H1 (cell line): ENCODE measurements at regions not wholly inside any gene's neighbourhood (a gene's known extent, or its start where the extent isn't known, plus 50 kb on each side); places are given as distances from the start of the nearest gene placed in this dataset.

Source experiments
- CTCF ChIA-PET: fragments of 300-600 bp; sonication (Branson Sonifier 250); formaldehyde crosslinking; loops from one replicate; lab custom pipeline; 2021; ENCODE audit not compliant: partially characterized antibody; lab: Charles Lee
- POLR2A ChIA-PET: fragments of 300-600 bp; sonication (Branson Sonifier 250); formaldehyde crosslinking; loops from one replicate; lab custom pipeline; 2021; ENCODE audit warnings: inconsistent platforms; ENCODE audit not compliant: partially characterized antibody; lab: Charles Lee
- DNase-seq, 2 experiments: peaks; one replicate each; pipeline versions ENCODE4 v3.0.0 to v3.0.0-alpha.2; 2010 to 2022; ENCODE audit warnings: low spot score in 2 of 2, low read depth in 1 of 2, mixed read lengths in 1 of 2
- FAIRE-seq: peaks from 2 replicates; lab custom pipeline; 2011; peaks lifted over from hg19 to GRCh38; lab: Jason Lieb, UNC
- H2AFZ ChIP-seq: 2 replicates; pipeline ENCODE4 v1.8.1; 2012; ENCODE audit warnings: low read length, inconsistent platforms
- H2AK5ac ChIP-seq: 2 replicates; pipeline ENCODE4 v1.6.1; 2013; ENCODE audit warnings: low read depth, low read length
- H2BK120ac ChIP-seq: replicated peaks from 2 replicates; pipeline ENCODE3; 2013; ENCODE audit warnings: low read depth, low read length, inconsistent platforms
- H2BK12ac ChIP-seq: 2 replicates; pipeline ENCODE4 v1.6.1; 2013; ENCODE audit warnings: low read depth, low read length
- H2BK15ac ChIP-seq: 2 replicates; pipeline ENCODE4 v1.6.1; 2013; ENCODE audit warnings: low read length
- H2BK20ac ChIP-seq: 2 replicates; pipeline ENCODE4 v1.6.1; 2013; ENCODE audit warnings: low read length
- H2BK5ac ChIP-seq: 2 replicates; pipeline ENCODE4 v1.6.1; 2013; ENCODE audit warnings: low read depth, low read length
- H3K14ac ChIP-seq: 2 replicates; pipeline ENCODE4 v1.6.1; 2013; ENCODE audit warnings: inconsistent platforms; ENCODE audit not compliant: insufficient read length
- H3K18ac ChIP-seq: 2 replicates; pipeline ENCODE4 v1.6.1; 2013; ENCODE audit warnings: low read length; ENCODE audit errors: extremely low read depth
- H3K23ac ChIP-seq: 2 replicates; pipeline ENCODE4 v1.6.1; 2013; ENCODE audit warnings: inconsistent platforms; ENCODE audit not compliant: insufficient read length
- H3K23me2 ChIP-seq: 2 replicates; pipeline ENCODE4 v1.6.1; 2013; ENCODE audit warnings: low read depth, low read length
- H3K27ac ChIP-seq: 2 replicates; pipeline ENCODE4 v1.6.1; 2011; ENCODE audit warnings: low read depth, low read length, inconsistent platforms
- H3K27me3 ChIP-seq, 4 experiments: replicated peaks in 1 of 4; 1 replicate in 1 of 4; 2 replicates in 3 of 4; pipeline versions ENCODE4 v1.6.1 to v1.8.1; 2011 to 2013; ENCODE audit warnings: low read length in 3 of 4, mild to moderate bottlenecking in 3 of 4, inconsistent platforms in 2 of 4, mixed read lengths in 2 of 4, moderate library complexity in 1 of 4; ENCODE audit not compliant: control insufficient read depth in 3 of 4, insufficient read depth in 3 of 4; ENCODE audit errors: extremely low read depth in 1 of 4
- H3K36me3 ChIP-seq, 4 experiments: 2 replicates each; pipeline versions ENCODE4 v1.6.1 to v1.8.1; 2011 to 2013; ENCODE audit warnings: mild to moderate bottlenecking in 4 of 4, low read length in 3 of 4, moderate library complexity in 2 of 4, control low read depth in 1 of 4, inconsistent platforms in 1 of 4; ENCODE audit not compliant: insufficient read depth in 4 of 4, control insufficient read depth in 2 of 4
- H3K4ac ChIP-seq: replicated peaks from 2 replicates; pipeline ENCODE3; 2013; ENCODE audit warnings: low read length, low read depth, mixed read lengths, inconsistent platforms; ENCODE audit not compliant: insufficient read length
- H3K4me1 ChIP-seq, 4 experiments: replicated peaks in 1 of 4; 1 replicate in 1 of 4; 2 replicates in 3 of 4; pipeline versions ENCODE4 v1.6.1 to v1.8.1; 2011 to 2013; ENCODE audit warnings: low read length in 3 of 4, inconsistent platforms in 2 of 4, mixed read lengths in 1 of 4; ENCODE audit not compliant: insufficient read depth in 4 of 4, control insufficient read depth in 3 of 4
- H3K4me2 ChIP-seq, 2 experiments: 2 replicates each; pipeline versions ENCODE4 v1.6.1 to v1.8.1; 2011 to 2013; ENCODE audit warnings: low read depth in 2 of 2, low read length in 2 of 2, control low read depth in 1 of 2, inconsistent platforms in 1 of 2, mild to moderate bottlenecking in 1 of 2; ENCODE audit not compliant: insufficient read depth in 1 of 2
- H3K4me3 ChIP-seq, 4 experiments: fragments of 200-600, 300-600 bp in 1 of 4; sonication (generic), shearing (Covaris generic), sonication (Bioruptor Twin) in 1 of 4; 2 replicates each; pipeline versions ENCODE4 v1.5.1 to v1.8.1; 2011 to 2016; ENCODE audit warnings: low read length in 4 of 4, low read depth in 3 of 4, control low read depth in 2 of 4, inconsistent platforms in 2 of 4, mild to moderate bottlenecking in 2 of 4, mixed read lengths in 1 of 4, moderate library complexity in 1 of 4; ENCODE audit not compliant: insufficient read depth in 2 of 4; ENCODE audit errors: extremely low read depth in 1 of 4
- H3K56ac ChIP-seq: replicated peaks from 2 replicates; pipeline ENCODE3; 2013; ENCODE audit warnings: low read depth, mild to moderate bottlenecking, mixed read lengths, low read length, inconsistent platforms; ENCODE audit not compliant: insufficient read length
- H3K79me1 ChIP-seq: 2 replicates; pipeline ENCODE4 v1.6.1; 2013; ENCODE audit warnings: low read depth, low read length, control low read depth
- H3K79me2 ChIP-seq, 2 experiments: 2 replicates each; pipeline versions ENCODE4 v1.6.1 to v1.8.1; 2012 to 2013; ENCODE audit warnings: low read length in 2 of 2, mild to moderate bottlenecking in 2 of 2, inconsistent platforms in 1 of 2; ENCODE audit not compliant: insufficient read depth in 2 of 2, control insufficient read depth in 1 of 2
- H3K9ac ChIP-seq, 4 experiments: replicated peaks in 1 of 4; 1 replicate in 1 of 4; 2 replicates in 3 of 4; pipeline versions ENCODE4 v1.6.1 to v1.8.1; 2011 to 2013; ENCODE audit warnings: low read depth in 3 of 4, low read length in 3 of 4, control low read depth in 2 of 4, mild to moderate bottlenecking in 2 of 4, moderate library complexity in 2 of 4, inconsistent platforms in 1 of 4; ENCODE audit errors: extremely low read depth in 1 of 4
- H3K9me3 ChIP-seq, 2 experiments: 2 replicates each; pipeline versions ENCODE4 v1.6.1 to v1.8.1; 2012 to 2013; ENCODE audit warnings: mild to moderate bottlenecking in 2 of 2, moderate library complexity in 2 of 2, control low read depth in 1 of 2, inconsistent platforms in 1 of 2, low read depth in 1 of 2, low read length in 1 of 2, mixed read lengths in 1 of 2; ENCODE audit not compliant: insufficient read depth in 2 of 2
- H4K20me1 ChIP-seq, 2 experiments: replicated peaks in 1 of 2; 2 replicates each; pipeline versions ENCODE3 to v1.8.1; 2011 to 2013; ENCODE audit warnings: inconsistent platforms in 2 of 2, low read length in 2 of 2, mild to moderate bottlenecking in 1 of 2; ENCODE audit not compliant: insufficient read depth in 2 of 2, control insufficient read depth in 1 of 2
- H4K5ac ChIP-seq: 2 replicates; pipeline ENCODE4 v1.6.1; 2013; ENCODE audit warnings: low read length, low read depth, mixed read lengths, inconsistent platforms; ENCODE audit not compliant: insufficient read length
- H4K8ac ChIP-seq: 2 replicates; pipeline ENCODE4 v1.8.0; 2013; ENCODE audit warnings: mild to moderate bottlenecking, moderate library complexity, low read length, inconsistent platforms; ENCODE audit not compliant: insufficient read depth; ENCODE audit errors: extremely low read depth
- H4K91ac ChIP-seq: replicated peaks from 2 replicates; pipeline ENCODE3; 2013; ENCODE audit warnings: low read length, mixed read lengths, inconsistent platforms; ENCODE audit not compliant: insufficient read length
- ATF3 ChIP-seq: IDR thresholded peaks from 2 replicates; pipeline ENCODE4 v1.6.1; 2011; ENCODE audit warnings: low read depth, mild to moderate bottlenecking, low read length; ENCODE audit not compliant: insufficient read depth
- CTCF ChIP-seq, 3 experiments: IDR thresholded peaks; 1 replicate in 2 of 3; 2 replicates in 1 of 3; pipeline versions ENCODE4 v1.5.1 to v1.6.1; 2011; ENCODE audit warnings: low read length in 3 of 3, mild to moderate bottlenecking in 3 of 3, inconsistent platforms in 2 of 3, low read depth in 1 of 3, moderate library complexity in 1 of 3; ENCODE audit not compliant: insufficient read depth in 1 of 3; ENCODE audit errors: control extremely low read depth in 1 of 3
- EP300 ChIP-seq, 2 experiments: IDR thresholded peaks; 1 replicate in 1 of 2; 2 replicates in 1 of 2; pipeline ENCODE4 v1.6.1; 2011 to 2012; ENCODE audit warnings: low read depth in 2 of 2, low read length in 2 of 2, mild to moderate bottlenecking in 2 of 2, borderline replicate concordance in 1 of 2, inconsistent platforms in 1 of 2, moderate library complexity in 1 of 2
- KDM1A ChIP-seq: fragments of 200-600, 300-600 bp; sonication (generic); IDR thresholded peaks from 2 replicates; pipeline ENCODE4 v1.7.1; 2016; ENCODE audit warnings: mild to moderate bottlenecking, low read length, borderline replicate concordance
- MAFK ChIP-seq: IDR thresholded peaks from 2 replicates; pipeline ENCODE4 v1.6.1; 2012; ENCODE audit warnings: low read depth, mild to moderate bottlenecking, improper control_type of control experiment, low read length
- NANOG ChIP-seq: IDR thresholded peaks from 2 replicates; pipeline ENCODE4 v1.6.1; 2011; ENCODE audit warnings: low read length, low read depth, mild to moderate bottlenecking, inconsistent platforms; ENCODE audit not compliant: insufficient read depth, poor library complexity, severe bottlenecking
- NRF1 ChIP-seq: IDR thresholded peaks from 2 replicates; pipeline ENCODE4 v1.6.1; 2011; ENCODE audit warnings: mild to moderate bottlenecking, low read depth, low read length, improper control_type of control experiment
- TAF1 ChIP-seq: IDR thresholded peaks from 2 replicates; pipeline ENCODE4 v1.6.1; 2011; ENCODE audit warnings: mild to moderate bottlenecking, low read depth, low read length
- TBP ChIP-seq: IDR thresholded peaks from 2 replicates; pipeline ENCODE4 v1.6.1; 2011; ENCODE audit warnings: low read depth, low read length, improper control_type of control experiment
- YY1 ChIP-seq: IDR thresholded peaks from 2 replicates; pipeline ENCODE4 v1.6.1; 2011; ENCODE audit warnings: low read depth, mild to moderate bottlenecking, low read length
- WGBS, 2 experiments: shearing (Covaris generic) in 1 of 2; methylation state at CpG; one replicate each; pipeline versions ENCODE4 v1.1.6 to v1.1.7; 2013 to 2015; ENCODE audit warnings: low lambda C conversion rate in 2 of 2, mixed read lengths in 2 of 2, inconsistent platforms in 1 of 2, low coverage in 1 of 2, missing lambda C conversion rate in 1 of 2; ENCODE audit not compliant: insufficient replicate concordance in 2 of 2, insufficient coverage in 1 of 2, insufficient read length in 1 of 2; ENCODE audit errors: extremely low coverage in 1 of 2, missing lambda C conversion rate in 1 of 2; 5-methylcytosine and 5-hydroxymethylcytosine counted together

GRCh38 chr1:38238294-38238693 is 191.7 kb upstream of the POU3F1 start:
- Histone ChIP-seq H3K23ac (no peak overlapping the region), H2AFZ (no peak overlapping the region), H4K5ac (no peak overlapping the region), H3K4ac (no peak overlapping the region), H3K14ac (no peak overlapping the region), H4K20me1 (no peaks in the 10 kb centered on the region), H4K8ac (no peak overlapping the region), H4K91ac (no peak overlapping the region), H3K9ac (no peak overlapping the region), H3K27ac (no peak overlapping the region), H3K27me3 (no peaks in the 10 kb centered on the region; a peak in 2 of 7 replicates), H2BK20ac (no peak overlapping the region), H2BK5ac (no peak overlapping the region), H2BK120ac (no peak overlapping the region), H3K9me3 (no peaks in the 10 kb centered on the region), H2AK5ac (peak overlapping the region; percentile 33; the same call in 1 of the 2 replicates), H3K4me1 (peaks cover 0 to 5% (median 1%) of the 10 kb centered on the region in 4 experiments; a peak in 2 of 7 replicates), H3K4me3 (no peak overlapping the region), H2BK15ac (0 out of 2 replicates have a peak overlapping the region, but pooled peaks have one; percentile 37), H3K79me1 (no peaks in the 10 kb centered on the region), H3K79me2 (no peaks in the 10 kb centered on the region), H2BK12ac (peak overlapping the region; percentile 64; the same call in 1 of the 2 replicates), H3K56ac (no peak overlapping the region), H3K18ac (0 out of 2 replicates have a peak overlapping the region, but pooled peaks have one; percentile 16), H3K36me3 (no peaks in the 10 kb centered on the region), H3K23me2 (peaks cover 2% of the 10 kb centered on the region; the same call in 1 of the 2 replicates), H3K4me2 (no peak overlapping the region)
- ChIA-PET CTCF (interaction anchor here (0.6 to 1.4 kb wide), 3 partner anchors 10 to 1173 kb away, joined by 3 read pairs; no protein-coding TSS in a partner anchor), POLR2A (interaction anchor here (1.3 to 1.4 kb wide), 2 partner anchors 9 to 48 kb away, joined by 3 read pairs; no protein-coding TSS in a partner anchor)
- FAIRE-seq (no peak), DNase-seq (no peak)
- 83% methylated on average over 5 of the region's 5 CpGs; no CpG with 5 or more reads in 1 of the 2 experiments for WGBS, 2 experiments
- TF ChIP-seq NRF1 (no peak), KDM1A (no peak), CTCF (IDR thresholded peaks at IDR 0.05; ENCODE audit: control extremely low read depth in 1 of 3, insufficient read depth in 1 of 3, low read depth in 1 of 3, low read length in 3 of 3) (no peak), TBP (no peak), MAFK (no peak), EP300 (IDR thresholded peaks at IDR 0.05; ENCODE audit: borderline replicate concordance in 1 of 2, low read depth in 2 of 2, low read length in 2 of 2) (no peak), TAF1 (no peak), ATF3 (no peak), YY1 (no peak), NANOG (no peak)
